ENCODE measurements at regions not wholly inside any gene's neighbourhood (a gene's known extent, or its start where the extent isn't known, plus 50 kb on each side); places are given as distances from the start of the nearest gene placed in this dataset.

DNA sequence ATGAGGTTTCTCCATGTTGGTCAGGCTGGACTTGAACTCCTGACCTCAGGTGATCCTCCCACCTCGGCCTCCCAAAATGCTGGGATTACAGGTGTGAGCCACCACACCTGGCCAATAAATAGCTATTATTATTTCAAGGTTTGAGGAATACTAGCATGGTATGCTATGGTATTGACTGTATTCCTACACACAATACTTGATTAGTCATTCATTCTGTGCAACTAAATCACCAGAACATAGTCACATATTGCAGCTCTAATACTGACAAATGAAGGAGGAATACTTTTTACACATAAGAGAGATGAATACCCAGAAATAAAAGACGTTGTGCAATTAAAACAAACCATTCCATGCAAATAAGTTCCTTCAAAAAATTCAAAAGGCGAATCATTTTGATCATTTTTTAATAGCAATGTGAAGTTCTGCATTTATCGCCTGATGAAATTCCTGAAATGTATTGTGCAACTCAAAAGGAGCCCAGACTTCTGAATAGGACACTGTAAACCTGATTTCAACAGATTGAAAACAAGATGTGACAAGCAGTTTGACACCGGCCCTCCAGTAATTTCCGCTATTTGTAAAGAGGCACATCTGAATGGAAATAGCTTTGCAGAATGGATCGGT, 687.4 kb upstream of the SEMA6A start:
- no peak for DNase-seq

DNA sequence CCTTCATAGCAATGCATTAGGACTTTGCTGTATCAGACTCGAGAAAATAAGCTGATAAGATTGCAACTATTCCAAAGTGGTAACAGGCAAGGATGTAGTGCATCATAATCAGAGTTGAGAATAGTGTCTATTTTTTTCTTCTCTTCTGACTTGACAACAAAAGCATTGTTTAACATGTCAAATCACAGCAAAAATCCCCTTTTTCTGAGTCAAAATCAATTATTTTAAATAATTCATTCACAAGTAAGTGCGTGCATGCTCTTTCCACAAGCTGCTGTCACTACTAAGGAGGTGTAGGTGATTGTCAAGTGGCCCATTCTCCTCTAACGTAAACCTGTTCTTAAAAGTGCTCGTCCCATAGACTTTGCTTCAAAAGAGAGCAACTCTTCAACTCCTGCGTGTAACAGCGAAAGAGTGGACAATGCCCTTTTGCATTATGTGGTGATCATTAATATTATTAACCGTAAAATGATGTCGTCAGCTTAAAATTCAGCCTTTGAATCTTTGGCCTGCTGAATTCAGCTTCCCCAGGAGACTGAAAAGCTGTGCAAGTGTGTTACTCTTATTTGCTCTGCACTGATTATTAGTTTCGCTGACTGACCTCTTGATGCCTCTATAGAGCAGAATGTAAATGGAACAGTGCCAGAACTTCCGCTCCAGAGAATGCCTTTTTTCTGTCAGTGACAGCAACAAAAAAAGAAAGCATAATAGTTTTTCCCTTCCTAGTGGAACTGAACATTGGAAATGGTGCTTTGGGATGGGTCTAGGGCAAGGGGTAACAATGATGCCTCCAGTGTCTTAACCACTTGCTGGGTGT, 680.8 kb upstream of the SEMA6A start:
- DNase-seq = no peak

DNA sequence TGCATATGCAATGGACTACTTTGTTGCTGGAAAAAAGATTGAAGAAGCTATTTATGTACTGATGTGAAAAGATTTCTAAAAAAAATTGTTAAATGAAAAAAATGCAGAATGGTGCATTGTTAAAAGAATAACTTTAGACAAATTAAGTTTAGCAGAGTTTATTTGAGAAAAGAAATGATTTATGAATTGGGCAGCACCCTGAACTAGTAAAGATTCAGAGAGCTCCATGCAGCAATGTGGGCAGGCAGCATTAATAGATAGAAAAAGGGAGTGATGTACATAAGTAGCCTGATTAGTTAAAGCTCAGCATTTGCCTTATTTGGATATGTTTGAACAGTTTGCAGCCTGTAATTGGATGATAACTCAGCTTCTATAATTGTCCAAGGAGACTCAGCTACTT, 677.9 kb upstream of the SEMA6A start:
- no peak for DNase-seq

DNA sequence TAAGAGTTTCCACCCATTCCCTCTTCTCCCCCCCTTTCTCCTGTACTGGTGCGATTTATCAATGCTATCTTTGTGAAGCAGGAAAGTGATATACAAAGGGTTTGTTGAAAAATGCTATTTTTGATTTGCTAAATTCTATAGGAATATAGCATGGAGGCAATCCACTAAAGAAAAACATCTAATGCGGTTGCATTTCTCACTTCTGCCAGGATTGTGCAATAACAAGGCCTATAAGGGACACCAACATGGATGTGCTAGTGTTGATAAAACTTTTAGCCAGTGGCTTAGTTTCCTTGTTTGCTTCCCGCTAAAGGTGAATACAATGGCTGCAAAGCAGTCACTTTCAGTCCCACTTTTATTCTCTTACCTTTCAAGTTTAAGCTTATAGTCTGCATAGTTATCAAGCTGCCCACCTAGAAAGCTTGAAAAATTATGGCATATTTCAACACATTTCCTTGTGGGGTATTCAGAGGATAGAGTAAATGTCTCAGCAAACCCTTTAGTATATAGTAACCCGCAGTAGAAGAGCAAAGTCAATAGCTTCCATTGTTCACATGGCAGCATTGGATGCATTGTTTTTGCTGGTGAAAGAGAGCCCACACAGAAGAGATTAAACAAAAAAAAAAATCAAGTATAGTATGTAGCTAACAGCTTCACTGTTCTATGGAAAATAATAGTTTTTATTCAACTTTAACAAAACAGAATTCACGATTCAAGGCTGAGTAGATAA, 674.6 kb upstream of the SEMA6A start:
- no peak for DNase-seq

DNA sequence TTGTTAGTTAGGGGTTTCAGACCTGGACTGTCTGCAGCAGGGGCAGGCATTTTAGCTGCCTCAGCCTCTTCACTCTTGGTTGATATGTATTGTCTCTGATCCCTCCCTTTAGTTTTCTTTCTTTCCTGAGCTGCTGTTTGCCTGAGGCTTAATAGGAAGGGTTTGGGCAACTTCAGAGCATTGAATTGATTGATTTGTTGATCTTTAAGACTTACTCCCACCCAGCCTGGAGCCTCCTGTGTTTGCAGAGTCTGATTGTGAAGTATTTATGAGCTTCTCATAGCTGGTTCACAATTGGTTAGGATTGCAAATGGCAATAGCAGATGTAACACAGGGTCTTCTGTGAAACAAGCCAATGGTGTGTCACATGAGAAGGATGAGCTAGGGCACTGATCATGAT, 671.8 kb upstream of the SEMA6A start:
- no peak for DNase-seq

DNA sequence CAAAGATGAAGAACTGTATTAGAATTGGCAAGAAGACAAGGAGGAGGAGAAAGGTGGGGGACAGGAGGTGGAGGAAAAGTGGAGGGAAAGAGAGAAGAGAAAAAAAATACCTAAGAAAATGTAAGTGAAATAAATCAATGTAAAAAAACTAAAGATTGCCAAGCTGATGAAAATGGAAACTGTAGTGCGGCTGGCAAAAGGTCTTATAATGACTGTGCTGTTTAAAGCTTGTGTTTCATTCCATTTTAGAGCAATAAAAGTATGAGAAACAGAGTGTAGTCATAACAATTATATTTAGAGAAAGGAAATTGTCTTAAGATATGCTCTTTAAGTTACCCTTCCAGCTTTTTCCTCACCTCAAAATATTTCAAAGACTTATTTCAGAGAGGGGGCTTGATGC, 670.5 kb upstream of the SEMA6A start:
- no peak for DNase-seq

DNA sequence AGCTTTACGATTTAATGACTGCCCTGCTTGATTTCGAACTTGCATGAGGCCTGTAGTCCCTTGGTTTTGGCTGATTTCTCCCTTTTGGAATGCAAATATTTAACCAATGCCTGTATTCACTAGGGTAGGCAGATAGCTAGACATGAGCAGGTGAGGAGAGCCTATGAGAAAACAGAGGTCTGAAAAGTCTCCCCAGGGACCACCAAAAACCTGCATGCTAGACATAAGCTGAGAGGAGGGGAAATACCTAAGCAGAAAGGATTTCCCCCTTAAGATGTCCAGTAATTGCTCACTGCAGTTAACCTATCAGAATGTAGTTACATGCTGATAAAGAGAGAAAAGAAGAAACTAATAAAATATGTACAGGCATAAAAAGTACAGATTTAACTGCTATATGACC, 667.4 kb upstream of the SEMA6A start:
- no peak for DNase-seq

DNA sequence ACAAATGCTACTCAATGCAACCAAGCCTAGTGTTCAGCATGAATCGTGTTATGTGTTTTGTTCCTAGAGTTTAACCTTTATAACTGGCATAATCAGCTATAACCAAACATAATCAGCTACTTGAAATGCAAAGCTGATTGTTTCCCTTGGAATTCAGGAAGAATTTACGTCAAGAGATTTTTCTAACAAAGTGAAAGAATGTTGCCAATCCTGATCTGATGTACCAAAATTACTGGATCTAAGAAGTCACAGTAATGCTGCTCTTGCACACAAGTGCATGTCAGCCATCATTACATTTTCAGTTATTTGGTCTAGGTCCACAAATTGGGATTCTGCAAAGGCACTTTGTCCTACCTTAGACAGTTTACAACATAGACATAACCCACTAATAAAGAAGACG, 662.3 kb upstream of the SEMA6A start:
- no peak for DNase-seq

DNA sequence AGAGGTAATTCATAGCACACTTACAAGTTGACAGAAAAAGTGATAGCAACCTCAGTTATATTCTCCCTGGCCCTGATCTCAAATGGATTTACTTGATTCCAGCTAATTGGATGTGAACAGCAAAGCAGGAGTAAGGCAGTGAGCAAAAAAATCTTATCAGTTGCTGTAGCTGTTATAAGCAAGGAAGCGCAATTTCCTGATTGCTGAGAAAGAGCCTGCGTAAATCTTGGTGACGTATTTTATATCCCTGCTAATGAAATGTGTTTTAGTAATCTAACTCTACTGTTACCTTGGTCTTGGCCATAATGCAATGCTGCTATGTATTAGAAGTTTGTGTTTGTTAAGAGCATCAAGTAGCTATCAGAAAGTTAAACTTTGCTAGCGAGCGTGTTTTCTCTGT, 661.2 kb upstream of the SEMA6A start:
- DNase-seq = no peak

DNA sequence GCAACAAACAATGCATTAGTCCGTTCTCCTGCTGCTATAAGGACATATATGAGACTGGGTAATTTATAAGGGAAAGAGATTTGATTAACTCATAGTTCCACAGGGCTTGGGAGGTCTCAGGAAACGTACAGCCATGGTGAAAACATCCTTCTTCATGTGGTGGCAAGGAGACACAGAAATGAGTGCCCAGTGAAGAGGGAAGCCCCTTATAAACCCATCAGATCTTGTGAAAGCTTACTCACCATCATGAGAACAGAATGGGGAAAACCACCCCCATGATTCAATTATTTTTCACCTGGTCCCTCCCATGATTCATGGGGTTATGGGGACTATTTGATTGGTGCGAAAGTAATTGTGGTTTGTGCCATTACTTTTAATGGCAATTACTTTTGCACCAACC, 655.8 kb upstream of the SEMA6A start:
- DNase-seq = no peak

DNA sequence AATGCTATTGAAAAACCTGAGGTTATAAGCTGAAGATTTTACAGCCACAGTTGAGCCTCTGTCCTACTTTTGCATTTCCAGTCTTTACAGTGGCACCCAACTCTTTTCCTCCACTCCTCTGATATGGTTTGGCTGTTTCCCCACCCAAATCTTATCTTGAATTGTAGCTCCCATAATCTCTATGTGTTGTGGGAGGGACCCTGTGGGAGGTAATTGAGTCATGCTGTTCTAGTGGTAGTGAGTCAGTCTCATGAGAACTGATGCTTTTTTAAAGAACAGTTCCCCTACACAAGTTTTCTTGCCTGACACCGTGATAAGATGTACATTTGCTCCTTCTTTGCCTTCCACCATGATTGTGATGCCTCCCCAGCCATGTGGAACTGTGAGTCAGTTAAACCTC, 646.1 kb upstream of the SEMA6A start:
- DNase-seq = no peak

DNA sequence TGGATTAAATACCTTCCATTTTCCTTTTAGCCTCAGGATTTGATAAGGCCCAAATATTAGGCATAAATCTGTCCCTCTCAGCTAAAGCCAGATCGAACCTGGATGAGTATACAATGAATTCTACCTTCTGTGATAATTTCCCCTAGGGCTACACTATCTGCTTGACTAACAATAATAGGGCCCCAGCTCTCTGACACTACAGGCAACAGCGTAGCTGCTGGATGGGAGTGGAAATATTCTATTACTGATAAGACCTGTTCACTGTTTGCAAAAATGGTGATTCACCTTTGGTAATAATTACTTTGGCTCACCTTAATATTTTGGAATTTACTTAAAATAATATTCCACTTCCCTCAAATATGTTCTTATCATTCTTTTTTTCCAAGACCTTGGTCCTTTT, 644.2 kb upstream of the SEMA6A start:
- no peak for DNase-seq

DNA sequence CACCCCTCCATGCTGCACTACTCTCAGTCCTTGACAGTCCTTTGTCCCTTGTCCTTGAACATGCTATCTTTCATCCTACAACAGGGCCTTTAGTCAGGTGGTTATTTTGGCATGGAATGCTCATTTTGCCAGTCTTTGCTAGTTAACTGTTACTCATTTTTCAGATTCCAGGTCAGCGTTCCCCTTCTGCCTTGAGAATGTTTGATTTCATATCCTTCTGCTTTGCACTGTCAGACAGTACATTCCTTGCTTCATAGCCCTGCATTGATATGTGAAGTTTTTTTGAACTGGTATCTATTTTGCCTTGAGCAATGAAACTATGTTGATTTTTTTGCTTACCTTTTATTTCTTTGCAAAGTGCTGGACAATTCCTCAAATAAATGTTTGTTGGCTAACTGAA, 638.2 kb upstream of the SEMA6A start:
- DNase-seq = no peak

DNA sequence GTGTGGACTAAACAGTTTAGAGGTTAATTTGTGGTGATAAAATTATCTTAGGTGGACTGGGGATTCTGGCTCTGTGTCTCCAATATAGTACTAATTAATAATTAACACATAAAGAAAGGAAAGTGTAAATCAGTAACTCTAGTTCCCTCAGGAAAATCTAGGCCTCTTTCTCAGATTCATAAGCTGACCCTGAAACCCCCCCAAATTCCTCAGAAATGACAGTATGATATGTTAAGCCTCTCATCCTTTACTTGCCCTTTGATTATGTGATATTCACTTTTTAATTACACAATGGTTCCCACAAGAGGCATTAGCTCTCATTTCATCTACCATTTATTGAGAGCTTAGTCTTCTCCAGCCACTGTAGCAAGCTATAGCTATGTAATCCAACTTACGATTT, 636.2 kb upstream of the SEMA6A start:
- DNase-seq = no peak

DNA sequence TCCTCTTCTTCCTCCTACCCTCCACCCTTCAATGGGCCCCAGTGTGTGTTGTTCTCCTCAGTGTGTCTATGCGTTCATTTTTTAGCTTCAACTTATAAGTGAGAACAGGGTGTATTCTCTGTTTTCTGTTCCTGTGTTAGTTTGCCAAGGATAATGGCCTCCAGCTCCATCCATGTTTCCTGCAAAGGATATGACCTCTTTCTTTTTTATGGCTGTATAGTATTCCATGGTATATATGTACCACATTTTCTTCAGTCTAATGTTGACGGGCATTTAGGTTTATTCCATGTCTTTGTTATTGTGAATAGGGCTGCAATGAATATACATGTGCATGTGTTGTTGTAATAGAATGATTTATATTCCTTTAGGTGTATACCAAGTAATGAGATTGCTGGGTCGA, 634.9 kb upstream of the SEMA6A start:
- DNase-seq = no peak

DNA sequence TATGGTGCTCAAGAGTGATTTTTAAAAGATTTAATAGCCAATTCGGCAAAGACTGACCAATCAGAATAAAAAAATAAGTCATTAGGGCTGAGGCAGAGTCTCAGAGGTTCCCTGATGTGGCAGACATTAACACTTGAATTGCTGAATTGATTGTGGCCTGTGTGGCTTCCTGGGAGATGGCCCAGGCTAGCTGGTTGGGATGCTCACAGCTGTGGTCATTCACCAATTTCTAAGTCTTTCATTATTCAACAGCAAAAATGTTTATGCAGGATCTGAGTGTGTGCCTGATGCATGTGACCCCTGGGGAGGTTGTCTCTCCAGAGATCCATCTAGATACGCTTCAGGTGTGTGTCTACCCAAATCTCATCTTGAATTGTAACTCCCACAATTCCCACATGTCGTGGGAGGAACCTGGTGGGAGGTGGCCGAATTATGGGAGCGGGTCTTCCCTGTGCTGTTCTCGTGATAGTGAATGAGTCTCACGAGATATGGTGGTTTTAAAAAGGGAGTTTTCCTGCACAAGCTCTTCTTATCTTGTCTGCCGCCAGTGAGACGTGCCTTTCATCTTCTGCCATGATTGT, 632.6 kb upstream of the SEMA6A start:
- DNase-seq = no peak

DNA sequence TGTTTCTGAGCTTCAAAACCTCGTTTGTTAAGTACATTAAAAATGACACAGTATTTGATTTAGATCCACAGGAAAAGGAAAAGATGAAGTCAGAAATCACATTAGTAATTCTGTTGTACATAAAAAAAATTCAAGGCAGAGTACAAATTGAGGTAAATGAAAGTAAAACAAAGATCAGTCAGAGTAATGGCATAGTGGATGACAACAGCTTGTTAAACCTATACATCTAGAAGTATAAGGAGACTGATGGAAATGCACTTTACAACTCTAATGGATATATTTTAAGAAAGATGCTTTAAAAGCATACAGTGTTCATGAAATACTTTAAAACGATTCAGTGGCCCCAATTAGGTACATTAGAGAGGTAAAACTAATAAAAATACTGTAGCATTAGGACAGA, 631.3 kb upstream of the SEMA6A start:
- DNase-seq = no peak

DNA sequence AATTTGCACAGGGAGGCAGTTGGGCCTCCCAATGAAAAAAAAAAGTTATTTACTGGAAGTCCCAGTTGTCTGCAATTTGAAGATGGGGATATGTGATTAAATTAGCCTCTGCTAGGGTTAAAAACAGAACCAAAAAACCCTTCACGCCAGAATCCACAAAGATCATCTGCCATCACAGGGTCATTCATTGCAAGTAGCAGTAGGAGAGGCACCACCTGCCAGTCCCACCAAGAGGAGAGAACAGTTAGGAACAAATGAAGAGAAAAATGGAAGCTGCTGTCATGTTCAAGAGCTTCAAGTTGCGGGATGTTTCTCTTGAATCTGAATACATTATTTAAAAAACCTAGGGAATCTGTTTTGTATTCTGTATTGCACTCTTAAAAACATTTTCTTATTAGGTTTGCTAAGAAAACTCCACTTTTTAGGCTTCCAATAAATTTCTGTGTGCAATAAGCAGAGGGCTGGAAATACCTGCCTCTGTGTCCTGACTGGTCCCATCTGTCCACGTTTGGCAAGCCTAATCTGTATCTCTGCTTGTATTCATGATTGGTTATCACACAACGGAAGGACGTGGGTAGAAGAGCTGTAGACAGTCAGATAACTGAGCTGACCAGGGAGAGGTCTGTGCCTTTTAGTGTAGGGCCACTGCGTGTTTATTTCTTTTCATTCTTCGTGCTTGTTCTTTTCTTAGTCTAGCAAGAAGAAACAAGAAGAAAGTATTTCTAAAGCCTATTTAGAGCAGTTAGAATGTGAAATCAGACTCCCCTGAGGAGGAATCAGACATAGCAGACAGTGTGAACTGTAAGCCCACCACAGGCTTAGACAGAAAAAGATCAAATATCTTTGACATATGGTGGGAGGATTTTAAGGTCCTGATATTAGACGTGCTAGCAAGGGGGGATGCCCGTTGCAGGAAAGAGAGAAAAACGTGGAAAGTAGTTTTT, 630.6 kb upstream of the SEMA6A start:
- no peak for DNase-seq

DNA sequence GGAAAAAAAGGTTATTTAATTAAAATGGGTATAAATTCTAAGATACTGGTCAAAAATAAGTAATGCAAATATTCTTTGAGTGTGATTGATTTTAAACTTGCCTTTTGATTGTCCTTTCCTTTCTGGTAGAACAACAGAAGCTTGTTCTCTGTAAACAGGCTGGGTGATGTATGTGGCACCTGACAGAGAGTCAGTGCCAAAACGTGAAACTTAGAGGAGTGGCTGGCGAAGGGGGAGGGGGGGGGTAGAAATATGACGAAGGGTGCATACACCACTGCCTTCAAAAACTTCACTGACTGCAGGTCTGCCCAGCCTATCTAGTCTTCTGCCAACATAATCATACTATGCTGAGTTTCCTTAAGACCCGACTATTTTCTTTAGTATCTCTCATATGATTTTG, 629.8 kb upstream of the SEMA6A start:
- DNase-seq = no peak

DNA sequence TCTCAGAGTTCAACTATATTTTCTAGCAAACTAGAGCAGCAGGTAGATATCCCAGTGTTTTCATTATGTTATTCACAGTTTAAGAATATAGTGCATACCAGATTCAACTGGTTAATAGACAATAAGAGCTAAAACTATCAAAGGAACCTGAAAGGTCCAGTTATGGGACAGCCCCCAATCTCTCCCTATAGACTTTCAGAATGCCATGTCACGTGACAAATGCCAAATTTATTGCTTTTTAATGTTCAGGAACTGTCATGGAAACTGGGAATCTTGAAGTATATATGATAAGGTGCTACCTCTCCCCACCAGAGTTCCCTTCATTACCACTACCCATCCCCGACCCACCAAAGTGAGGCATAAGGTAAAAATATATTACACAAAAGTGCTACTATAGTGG, 629.0 kb upstream of the SEMA6A start:
- DNase-seq = no peak

DNA sequence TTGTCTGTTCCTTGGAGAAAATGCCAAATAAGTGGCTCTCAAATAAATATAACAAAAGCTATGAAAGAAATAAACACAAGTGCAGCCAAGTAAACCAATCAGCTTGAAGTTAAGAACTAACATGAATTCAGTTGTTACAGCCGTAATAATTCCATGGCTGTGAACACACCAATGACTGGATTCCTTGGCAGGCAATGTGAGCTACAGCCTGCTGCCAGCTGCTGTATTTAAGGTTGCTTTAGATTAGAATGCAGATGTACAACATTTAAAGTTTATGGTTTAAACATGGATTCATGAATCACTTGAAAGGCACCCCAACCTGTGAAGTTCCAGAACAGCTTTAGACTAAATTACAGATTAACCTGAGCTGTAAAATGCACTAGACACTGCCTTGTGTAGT, 626.4 kb upstream of the SEMA6A start:
- peak; percentile 44 for DNase-seq

DNA sequence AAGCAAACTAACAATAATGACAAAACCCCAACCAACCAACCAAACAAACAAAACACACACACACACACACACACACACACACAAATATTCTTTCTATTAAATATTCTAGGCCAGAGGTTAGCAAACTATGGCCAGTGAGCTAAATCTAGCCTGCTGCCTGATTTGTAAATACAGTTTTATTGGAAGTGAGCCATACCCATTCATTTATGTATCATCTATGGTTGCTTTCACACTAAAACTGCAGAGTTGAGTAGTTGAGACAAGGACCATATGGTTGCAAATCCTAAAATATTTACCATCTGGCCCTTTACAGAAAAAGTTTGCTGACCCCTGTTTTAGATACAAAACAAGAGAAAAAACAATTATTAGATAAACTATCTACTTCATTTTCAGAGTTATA, 620.5 kb upstream of the SEMA6A start:
- no peak for DNase-seq

DNA sequence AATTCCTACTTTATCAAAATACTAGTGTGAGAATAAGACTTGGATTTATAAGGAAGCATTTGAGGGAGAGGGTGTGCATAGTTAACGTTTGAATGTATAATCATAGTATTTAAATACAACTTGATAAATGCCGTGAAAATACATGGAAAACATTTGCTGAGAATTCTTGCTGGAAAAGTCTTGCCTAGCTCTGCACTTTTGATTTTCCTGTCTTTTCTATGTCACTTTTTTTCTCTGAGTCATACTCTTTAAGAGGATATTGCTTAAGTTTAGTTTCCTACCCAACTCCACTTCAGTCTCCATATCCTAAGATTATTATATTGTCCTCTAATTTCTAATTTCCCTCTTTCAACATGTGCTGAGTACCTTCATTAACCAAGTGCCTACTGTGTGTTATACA, 616.6 kb upstream of the SEMA6A start:
- no peak for DNase-seq

All from left hindlimb (tissue), 1 donor.